ENCODE measurements at regions not wholly inside any gene's neighbourhood (a gene's known extent, or its start where the extent isn't known, plus 50 kb on each side); places are given as distances from the start of the nearest gene placed in this dataset.

GRCh38 chr2:111652681-111653080, 231.3 kb downstream of the ANAPC1 start:
- no peak overlapping the region for H3K18ac ChIP-seq (ENCODE audit: insufficient read length, low read depth, low read length)

More at GRCh38 chr2:111652681-111653080, 231.3 kb downstream of the ANAPC1 start:
- Histone ChIP-seq H2BK20ac (ENCODE audit: low read depth, low read length, poor library complexity, severe bottlenecking) (no peak overlapping the region), H3K27ac (ENCODE audit: insufficient read length, low read depth, low read length) (no peak overlapping the region), H4K91ac (ENCODE audit: insufficient read length, low read depth, low read length) (no peak overlapping the region), H2AK5ac (ENCODE audit: insufficient read length, low read length) (no peak overlapping the region), H3K4me2 (ENCODE audit: insufficient read depth, insufficient read length, low read length) (no peak overlapping the region), H3K4me1 (ENCODE audit: insufficient read depth, low read length) (no peaks in the 10 kb centered on the region), H3K14ac (ENCODE audit: insufficient read depth, low read length) (no peak overlapping the region), H4K20me1 (ENCODE audit: control insufficient read depth, insufficient read depth, insufficient read length) (no peaks in the 10 kb centered on the region), H3K9me3 (ENCODE audit: control insufficient read depth, low read depth, low read length) (no peaks in the 10 kb centered on the region), H2BK12ac (ENCODE audit: insufficient read length, low read depth, low read length) (no peak overlapping the region), H3K27me3 (ENCODE audit: insufficient read depth, low read length) (no peaks in the 10 kb centered on the region; the same call in 1 of the 2 replicates), H2BK15ac (ENCODE audit: low read depth, low read length) (no peak overlapping the region), H2AFZ (ENCODE audit: low read length) (no peak overlapping the region), H3K23me2 (ENCODE audit: insufficient read length, low read depth, low read length, poor library complexity, severe bottlenecking) (no peaks in the 10 kb centered on the region), H2BK120ac (ENCODE audit: low read depth, low read length, poor library complexity, severe bottlenecking) (no peak overlapping the region), H3K9ac (ENCODE audit: extremely low read depth, insufficient read length, low read length) (no peak overlapping the region), H3K79me1 (ENCODE audit: insufficient read depth, low read depth, low read length, poor library complexity, severe bottlenecking) (no peaks in the 10 kb centered on the region), H2BK5ac (ENCODE audit: insufficient read length, low read length) (no peak overlapping the region), H3K79me2 (ENCODE audit: insufficient read depth, low read length) (no peaks in the 10 kb centered on the region), H3K4ac (ENCODE audit: low read depth, low read length) (no peak overlapping the region), H3K23ac (ENCODE audit: insufficient read length, low read depth, low read length) (no peak overlapping the region), H4K8ac (replicated peaks; ENCODE audit: insufficient read length, low read depth, low read length) (no peak overlapping the region), H3K56ac (ENCODE audit: insufficient read length, low read depth, low read length) (no peak overlapping the region), H4K5ac (ENCODE audit: insufficient read length, low read depth, low read length) (no peak overlapping the region), H3T11ph (ENCODE audit: low read length) (no peak overlapping the region)
- no peak for TF ChIP-seq CTCF (conservative IDR thresholded peaks at IDR 0.05)
- Mint-ChIP-seq H3K9me3 (peaks cover 0 to 3% of the 10 kb centered on the region in 2 experiments; a peak in 2 of 5 replicates), H3K36me3 (ENCODE audit: insufficient read depth in 1 of 3, low read depth in 3 of 3) (no peaks in the 10 kb centered on the region), H3K4me3 (no peak overlapping the region), H3K4me1 (peaks cover 0 to 2% of the 10 kb centered on the region in 2 experiments; a peak in 1 of 4 replicates), H3K27me3 (ENCODE audit: low read depth) (no peaks in the 10 kb centered on the region; the same call in none of the 2 replicates), H3K27ac (no peak overlapping the region)
- WGBS (ENCODE audit: extremely low coverage, insufficient read length, low lambda C conversion rate), result no CpG with 5 or more reads among the region's 1 CpG
- no peak for DNase-seq

Data from H9 (cell line).